ENCODE measurements at regions not wholly inside any gene's neighbourhood (a gene's known extent, or its start where the extent isn't known, plus 50 kb on each side); places are given as distances from the start of the nearest gene placed in this dataset.
A peak's percentile ranks its signal among the peaks of the same experiment; 100 is the strongest.

DNA sequence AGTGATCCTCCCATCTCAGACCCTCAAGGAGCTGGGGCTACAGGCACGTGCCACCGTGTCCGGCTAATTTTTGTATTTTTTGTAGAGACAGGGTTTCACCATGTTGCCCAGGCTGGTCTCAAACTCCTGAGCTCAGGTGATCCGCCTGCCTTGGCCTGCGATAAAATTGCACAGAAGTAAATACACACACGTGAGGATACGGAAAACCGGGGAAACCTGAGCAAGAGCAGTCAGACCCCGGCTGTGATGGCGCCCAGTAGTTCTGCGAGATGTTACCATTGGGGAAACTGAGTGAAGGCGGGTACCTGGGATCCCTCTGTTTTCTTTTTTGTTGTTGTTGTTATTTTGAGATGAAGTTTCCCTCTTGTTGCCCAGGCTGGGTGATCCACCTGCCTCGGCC, 114.9 kb downstream of the C9orf50 start:
- DNase-seq (ENCODE audit: low spot score): no peak

DNA sequence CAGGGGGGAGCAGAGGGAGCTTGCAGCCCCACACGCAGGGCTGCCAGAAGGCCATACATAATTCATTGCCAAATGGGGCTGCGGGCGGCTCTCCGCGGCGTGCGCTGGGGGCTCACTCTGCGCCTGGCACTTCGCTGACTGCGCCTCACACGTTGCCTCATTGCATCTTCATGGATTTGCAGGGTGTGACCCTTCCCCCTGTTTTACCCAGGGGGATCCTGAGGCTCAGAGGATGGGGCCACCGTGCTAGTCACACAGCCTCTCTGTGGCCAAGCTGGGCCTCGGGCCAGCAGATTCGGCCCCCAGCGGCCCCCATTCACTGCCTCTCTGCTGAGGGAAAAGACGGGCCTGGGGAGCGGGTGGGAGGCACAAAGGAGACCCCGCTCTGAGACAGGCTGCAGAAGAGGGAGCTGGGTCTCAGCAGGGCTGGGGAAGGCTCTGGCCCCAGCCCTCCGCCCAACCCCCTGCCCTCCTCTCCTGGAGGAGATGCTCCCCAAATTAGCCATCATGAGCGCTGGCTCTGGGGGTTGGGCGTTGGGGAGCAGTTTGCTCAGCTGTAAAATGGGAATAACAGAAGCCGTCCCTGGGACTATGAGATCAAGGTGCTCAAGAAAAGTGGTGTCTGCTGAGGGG, 115.5 kb downstream of the C9orf50 start:
- DNase-seq (ENCODE audit: low spot score): no peak

DNA sequence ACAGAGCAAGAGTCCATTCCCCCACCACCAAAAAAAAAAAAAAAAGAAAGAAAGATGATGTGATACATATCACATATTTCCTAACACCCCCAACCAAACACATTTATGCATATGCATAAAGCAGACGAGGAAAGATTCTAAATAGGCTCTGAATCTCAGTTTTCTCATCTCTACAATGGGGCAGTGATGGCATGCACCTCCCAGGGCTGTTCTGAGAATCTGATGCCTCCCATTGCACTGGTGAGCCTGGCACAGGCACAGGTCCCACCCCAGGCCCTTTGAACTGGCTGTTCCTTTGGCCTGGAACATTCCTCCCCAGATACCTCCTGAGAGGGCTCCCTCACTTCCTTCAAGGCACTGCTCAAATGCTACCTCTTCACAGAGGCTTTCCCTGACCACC, 116.5 kb downstream of the C9orf50 start:
- no peak for DNase-seq (ENCODE audit: low spot score)

DNA sequence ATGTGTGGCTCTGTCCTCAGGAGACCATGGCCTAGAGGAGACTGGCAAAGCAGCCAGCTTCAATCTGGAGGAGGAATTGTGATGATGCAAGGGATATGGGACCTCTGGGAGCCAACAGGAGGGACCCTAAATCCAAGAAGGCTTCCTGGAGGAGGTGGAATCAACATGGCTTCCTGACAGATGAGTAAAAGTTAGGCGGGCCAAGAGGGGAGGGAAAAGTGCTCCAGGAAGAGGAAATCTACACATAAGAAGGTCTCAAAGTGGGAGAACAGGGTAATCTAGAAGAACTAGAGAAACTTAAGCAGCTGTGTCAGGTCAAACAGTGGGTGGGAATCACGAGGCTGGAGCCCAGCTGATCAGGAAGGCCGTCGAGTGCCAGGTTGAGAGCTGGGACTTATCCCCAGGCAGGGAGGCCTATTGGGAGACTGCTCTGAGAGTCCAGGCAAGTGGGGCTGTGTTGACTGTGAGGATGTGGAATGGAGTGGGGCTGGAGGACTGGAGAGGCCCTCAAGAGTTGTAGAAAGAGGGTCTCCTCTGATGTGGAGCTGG, 119.1 kb downstream of the C9orf50 start:
- no peak for DNase-seq (ENCODE audit: low spot score)

DNA sequence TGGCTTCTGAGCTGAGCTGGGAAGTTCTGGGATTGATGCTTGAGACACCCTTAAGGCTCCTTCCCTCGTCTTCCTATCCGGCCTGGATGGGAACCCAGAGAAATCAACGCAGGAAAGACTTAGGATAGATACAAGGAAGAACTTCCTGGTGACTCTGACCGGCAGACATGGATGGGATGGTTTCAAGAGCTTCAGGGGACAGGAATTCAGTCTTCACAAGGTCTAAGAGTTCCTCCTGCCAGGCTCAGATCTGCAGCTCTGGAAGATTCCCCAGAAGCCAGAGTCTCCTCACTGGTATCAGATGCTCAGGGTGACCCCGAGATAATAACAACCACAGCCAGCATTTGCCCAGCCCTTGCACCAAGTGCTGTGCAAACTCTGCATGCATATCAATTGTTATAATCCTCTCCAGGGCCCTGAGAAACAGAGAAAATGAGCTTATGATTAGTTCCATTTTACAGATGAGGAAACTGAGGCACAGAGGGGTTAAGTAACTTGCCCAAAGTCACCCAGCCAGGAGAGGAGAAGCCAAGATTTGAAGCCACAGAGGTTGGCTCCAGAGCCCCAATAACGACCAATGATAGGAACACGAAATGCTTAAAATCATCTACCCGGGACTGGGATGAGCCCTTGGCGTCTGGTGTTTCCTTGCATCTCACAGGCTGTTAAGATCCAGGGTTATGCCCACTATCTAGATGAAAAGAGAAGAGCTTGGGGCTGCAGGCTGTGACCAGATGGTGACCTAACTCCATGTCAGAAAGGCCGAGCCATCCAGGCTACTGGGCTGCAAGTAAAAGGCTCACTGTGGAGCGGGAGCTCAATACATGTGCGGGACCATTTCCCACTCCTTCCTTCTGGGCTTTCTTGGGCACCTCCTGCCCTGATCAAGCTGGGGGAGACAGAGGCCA, 119.8 kb downstream of the C9orf50 start:
- no peak for DNase-seq (ENCODE audit: low spot score)

DNA sequence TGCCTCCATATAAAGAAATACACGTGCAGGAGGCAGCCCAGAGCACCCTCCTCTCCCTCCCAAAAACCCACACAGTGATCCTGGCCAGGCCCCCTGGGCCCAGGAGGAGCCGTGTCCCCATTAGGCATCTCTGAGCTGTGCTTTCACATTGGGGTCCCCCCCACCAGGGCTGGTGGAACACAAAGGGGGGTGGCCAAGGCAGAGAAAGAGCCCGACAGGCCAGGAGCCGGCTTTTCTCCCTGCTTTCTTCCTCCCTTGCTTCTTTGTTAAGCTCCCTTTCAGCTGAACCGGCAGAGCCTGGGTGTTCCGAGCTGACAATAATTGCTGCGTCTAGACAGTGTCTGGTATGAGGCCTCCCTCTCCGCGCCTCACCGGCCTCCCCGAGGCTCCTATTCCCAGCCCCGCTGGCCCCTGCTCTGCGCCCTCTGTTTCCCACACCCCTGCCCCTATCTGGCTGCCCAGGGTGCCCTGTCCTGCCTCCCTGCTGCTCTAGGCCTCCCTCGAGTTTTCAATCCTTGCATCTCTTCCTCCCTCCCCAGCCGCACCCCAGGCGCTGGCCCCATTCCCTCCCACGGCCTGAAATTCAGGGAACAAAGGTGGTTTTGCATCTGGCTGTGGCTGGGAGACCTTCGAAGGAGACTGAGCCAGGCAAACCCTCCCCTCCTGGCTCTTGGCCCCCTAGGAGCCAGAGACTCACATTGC, 120.6 kb downstream of the C9orf50 start:
- no peak for DNase-seq (ENCODE audit: low spot score)

DNA sequence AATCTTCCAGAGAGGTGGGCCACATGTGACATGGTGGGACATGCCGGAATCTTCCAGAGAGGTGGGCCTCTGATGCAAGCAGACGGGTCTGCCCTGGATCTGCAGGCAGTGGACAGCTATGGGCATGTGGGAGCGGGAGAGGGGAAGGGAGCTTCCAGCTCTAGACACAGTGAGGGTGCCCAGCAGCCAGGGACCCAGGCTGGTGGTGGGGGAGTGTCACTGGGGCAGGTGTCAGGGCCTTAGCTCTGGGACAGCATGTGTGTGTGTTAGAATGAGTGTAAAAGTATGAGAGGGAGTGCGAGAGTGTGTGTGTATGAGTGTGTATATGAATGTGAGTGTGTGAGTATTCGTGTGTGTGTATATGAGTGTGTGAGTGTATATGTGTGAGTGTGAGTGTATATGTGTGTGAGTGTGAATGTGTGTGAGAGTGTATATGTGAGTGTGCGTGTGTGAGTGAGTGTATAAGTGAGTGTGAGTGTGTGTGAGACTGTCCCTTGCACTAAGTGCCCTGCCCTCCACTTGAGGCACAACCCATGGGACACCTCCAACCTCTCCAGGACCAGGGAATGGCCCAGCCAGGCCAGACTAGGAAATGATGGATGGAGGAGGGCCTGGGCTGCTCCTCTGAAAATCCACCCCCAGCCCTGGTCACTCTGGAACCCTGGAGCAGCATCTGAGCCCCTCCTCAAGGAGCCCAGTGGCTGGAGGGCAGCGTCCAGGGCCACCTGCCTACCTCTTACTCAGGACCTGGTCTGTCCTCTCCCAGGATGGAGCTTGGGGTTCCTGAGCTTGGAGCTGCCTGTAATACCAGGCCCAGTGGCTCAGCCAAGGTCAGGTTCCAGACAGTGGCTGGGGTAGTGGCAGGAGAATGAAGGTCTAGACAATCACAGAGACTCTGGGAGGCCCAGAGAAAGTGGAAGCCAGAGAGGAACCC, 122.2 kb downstream of the C9orf50 start:
- peak; percentile 57 for DNase-seq (ENCODE audit: low spot score)

DNA sequence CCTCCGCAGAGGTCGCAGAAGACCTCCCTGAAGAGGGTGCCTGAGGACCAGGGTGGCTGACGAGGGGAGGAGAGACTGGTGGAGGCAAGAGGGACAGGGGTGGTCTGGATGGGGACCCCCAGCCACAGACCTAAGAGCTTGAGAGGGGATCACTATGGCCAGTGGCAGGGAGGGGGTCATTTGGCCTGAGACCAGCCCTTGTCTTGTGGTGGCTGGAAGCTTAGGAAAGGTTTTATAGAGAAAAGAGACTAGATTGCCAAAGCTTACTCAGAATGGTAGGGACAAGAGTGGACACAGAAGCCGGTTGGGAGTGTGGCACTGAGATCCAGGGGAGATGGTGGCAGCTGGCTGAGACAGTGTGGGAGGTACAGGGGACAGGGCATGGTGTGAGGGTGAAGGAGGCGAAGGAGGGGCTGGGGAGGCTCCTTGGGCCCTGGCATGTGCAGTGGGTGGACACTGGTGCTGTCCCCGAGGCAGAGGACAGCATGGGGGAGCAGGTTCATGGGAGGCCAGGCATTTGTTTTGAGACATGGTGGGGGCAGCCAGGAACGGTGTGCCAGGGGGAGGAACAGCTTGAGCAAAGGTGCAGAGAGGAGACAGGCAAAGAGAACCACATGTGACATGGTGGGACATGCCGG, 123.0 kb downstream of the C9orf50 start:
- DNase-seq (ENCODE audit: low spot score): peak; percentile 65

DNA sequence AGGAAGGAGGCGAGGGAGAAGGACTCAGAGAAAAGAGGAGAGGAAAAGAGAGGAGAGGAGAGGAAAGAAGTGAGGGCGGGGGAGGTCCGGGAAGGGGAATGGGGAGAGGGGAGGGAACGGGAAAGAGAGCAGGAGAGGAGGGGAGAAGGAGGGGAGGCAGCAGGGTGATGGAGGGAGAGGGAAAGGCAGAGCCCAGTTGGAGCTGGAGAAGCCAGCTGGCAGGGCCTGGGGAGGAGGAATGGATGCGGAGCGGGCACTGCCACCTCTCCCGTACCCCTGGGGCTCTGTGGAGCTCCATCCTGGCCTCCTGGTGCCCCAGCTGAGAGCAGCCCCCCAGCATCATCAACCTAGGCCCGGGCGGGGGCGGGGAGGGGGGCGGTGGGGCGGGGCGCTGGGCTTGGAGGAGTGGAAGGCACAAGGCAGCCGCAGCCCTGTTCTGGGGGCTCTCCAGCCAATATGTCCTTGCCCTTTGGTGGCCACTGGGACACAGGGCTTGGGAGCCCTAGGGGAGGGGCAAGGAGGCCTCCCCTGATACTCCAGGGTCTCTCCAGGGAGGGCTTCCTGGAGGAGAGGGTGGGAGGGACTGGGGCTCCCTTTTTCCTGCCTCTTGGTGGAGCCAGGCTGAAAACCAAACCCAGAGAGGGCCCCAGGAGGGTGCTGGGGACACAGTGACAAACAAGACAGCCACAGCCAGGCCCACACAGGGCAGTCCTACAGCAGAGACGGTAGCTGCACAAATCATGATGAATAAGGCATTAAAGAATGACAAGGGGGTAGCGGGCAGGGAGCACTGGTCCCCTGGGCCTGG, 123.7 kb downstream of the C9orf50 start:
- no peak for DNase-seq (ENCODE audit: low spot score)

DNA sequence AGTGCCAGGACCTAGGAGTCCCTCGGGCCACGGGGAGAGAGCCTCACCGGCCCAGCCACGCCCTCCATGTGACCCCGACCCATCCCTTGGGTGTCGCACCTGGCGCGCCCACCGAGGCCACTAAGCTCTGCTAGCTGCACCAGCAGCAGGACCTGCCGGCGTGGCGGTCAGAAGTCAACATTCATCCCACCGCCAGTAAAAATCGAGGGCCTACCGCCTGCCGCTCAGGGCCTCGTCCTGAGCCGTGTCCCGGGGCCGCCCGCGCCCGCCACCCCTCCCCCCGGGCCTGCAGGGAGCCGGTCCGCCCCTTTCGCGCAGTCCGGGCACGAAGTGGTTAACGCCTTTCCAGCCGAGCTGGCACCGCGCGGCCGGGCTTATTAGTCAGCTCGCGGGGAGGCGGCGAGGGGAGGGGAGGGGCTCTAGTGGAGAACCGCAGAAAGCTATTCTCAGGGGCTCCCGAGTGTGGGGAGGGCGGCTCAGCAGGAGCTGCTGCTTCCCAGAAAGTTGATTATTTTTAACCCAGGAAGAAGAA, 124.4 kb downstream of the C9orf50 start:
- peak; percentile 96 for DNase-seq (ENCODE audit: low spot score)

DNA sequence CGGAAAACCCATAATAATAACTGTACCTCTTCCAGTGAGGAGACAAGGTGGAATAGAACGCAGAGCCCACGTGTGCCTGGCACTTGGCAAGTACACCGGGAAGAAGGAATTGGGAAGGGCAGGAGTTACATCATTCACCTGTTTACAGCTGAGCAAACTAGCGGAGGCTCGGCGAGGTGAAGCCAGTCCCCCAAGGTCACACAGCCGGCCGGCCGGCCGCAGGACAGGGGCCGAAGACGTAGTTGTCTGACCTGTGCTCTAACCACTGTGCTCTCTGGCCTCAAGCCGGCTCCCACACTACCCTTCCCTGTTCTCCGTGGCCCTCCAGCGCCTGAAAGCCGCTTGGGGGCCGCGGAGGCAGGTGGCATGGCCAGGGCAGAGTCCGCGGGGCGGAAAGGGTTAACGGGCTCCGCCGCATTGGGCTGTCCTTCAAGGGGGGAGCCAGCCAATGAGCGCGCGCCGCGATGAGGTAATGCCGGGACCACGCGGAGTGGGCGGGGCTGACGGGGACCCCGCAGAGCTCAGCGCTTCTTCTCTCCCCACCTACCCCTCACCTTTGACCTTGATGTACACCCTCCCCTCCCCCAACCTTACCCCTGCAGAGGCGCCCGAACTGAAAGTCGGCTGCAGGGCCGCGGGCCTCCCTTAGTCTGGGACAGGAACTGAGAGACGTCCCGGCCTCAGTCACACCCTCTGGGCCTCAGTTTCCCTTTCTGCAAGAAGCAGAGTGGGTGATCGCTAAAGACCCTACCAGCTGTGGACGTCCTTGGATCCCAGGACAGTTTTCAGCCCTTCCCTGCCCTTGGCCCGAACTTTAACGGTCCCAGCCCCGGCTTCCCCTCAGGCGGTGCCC, 125.1 kb downstream of the C9orf50 start:
- peak; percentile 94 for DNase-seq (ENCODE audit: low spot score)

DNA sequence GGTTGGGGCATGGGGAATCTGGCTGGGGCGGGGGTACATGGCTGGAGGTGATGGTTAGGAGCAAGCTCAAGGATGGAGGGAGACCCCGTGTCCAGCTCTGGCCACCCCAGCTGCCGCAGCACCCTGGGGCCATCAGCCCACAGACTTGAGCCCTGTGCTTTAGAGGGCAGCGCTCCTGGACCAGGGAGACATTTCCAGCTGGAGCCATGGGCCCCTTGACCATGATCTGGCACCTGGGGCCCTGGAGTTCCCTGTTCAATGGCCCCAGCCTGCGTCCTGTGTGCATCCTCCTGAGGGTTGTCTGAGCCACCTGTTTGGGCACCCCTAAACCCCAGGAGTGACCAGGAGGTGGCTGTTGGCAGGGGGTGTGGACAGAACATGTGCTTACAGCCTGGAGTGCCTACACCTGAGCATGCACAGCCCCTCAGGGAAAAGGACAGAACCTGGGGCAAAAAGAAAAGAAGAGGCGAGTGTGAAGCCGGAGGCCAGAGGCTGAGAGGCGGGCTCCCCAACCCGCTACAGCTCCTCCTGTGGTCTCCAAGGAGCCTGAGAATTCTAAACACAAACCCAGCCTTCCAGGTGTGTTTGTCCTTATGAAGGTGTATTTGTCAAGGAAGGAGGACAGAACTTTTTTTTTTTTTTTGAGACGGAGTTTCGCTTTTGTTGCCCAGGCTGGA, 126.7 kb downstream of the C9orf50 start:
- no peak for DNase-seq (ENCODE audit: low spot score)

DNA sequence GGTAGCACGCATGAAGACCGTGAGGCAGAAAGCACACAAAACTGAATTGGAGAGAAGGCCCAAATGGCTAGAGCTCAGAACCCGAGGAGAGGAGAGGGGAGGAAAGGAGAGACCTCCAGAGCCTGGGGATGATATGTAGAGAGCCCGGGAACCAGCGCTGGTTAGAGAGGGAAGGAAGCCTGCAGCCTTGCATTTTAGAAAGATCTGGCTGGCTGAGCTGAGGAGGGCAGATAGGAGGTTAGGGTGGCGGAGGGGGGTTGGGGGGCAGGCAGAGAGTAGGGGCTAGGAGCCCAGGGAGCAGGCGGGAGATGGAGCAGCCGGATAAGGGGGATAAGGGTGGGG, 127.2 kb downstream of the C9orf50 start:
- DNase-seq (ENCODE audit: low spot score): no peak

DNA sequence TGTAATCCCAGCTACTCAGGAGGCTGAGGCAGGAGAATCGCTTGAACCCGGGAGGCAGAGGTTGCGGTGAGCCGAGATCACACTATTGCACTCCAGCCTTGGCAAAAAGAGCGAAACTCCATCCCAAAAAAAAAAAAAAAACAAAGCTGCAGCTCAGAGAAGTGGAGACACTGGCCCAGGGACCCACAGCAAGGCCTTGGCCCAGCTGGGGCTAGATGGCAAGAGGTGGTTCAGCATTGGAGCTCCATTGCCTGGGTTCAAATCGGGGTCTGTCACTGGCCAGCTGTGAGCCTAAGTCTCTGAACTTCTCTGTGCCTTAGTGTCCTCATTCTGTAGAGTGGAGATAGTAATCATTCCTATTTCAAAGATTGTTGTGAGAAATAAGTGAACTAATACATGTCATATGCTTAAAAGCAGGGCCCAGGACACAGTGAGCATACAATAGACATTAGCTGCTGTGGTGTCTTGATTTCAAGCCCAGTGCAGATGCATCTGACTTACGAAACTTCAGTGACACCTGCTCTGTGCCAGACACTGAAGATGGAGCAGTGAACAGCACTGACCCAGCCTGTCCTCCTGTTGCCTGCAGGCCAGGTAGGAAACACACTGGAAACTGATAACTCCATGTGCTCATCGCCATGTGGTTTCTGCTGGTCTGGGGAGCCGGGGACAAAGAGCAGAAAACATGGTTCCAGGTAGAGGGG, 127.7 kb downstream of the C9orf50 start:
- DNase-seq (ENCODE audit: low spot score): no peak

DNA sequence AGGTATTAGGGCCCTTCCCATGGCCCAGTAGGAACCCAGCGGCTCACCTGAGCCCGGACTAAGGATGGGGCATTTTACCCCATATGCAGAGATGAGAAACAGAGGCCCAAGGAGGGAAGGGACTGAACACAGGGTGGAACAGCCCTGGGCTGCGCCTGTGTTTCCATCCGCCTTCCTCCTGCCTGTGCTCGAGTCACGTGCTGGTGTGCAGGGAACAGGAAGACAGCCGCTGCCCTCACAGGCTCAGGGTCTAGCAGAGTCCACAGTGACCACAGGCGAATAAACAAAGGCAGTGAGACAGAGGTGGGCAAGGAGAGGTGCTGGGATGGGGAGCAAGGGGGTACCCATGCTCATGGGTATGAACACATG, 129.4 kb downstream of the C9orf50 start:
- no peak for DNase-seq (ENCODE audit: low spot score)

DNA sequence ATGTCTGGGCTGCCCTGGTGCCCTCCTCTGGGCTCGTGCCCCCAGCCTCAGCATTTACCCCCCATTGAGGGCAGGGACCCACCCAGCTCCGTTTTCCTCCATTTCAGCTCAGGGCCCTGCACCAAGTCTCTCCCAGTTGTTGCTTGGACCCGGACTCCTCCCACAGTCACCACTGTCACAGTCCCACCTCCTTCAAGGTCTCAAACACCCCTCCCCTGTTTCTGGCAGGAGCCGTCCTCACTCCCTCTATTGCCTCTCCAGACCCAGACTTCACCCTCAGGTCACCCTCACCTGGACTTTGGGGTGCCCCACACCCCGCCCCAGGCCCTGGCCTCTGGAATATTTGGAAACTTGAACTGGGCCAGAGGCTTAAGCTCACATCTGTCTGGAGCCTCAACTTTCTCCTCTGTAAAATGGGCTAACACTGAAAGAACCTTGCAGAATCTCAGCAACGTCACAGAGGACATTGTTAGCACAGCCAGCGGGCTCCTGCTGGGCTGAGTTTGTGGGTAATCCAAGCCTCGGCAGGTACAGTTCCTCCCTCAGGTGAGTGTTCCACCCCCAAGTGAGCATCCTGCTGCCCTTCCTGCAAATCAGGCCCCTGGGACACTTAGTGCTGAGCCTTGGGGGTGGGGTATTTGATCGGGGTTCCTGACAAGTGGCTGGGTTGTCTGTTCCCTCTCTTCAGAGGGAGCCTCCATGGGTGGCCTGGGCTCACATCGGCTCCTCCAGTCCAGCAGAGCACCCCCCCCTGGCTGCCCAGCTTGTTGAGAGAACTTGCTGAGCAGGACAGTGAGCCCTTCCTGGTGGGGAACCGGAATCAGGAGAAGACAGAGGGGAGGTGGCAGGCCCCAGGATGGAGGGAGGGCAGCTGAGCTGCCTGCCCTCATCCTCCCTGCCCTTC, 130.1 kb downstream of the C9orf50 start:
- DNase-seq (ENCODE audit: low spot score): no peak
